Upper lobe of left lung (tissue), 4 donors: ENCODE measurements at regions not wholly inside any gene's neighbourhood (a gene's known extent, or its start where the extent isn't known, plus 50 kb on each side); places are given as distances from the start of the nearest gene placed in this dataset.

Experiments
- POLR2AphosphoS5 ChIP-seq, 2 donors: sonication (generic); formaldehyde crosslinking; IDR thresholded peaks; one replicate each; pipeline ENCODE4 v1.5.1; 2017; ENCODE audit warnings: antibody characterized with exemption in 2 of 2
- TF ChIP-seq, protein P1 (sequence below), 6 experiments: fragments of 450-650 bp in 4 of 6; fragments of 200-600 bp in 2 of 6; sonication (generic) in 2 of 6; IDR thresholded peaks; one replicate each; pipeline ENCODE4 v1.5.1; 2016 to 2019; ENCODE audit warnings: antibody characterized with exemption in 6 of 6

DNA sequence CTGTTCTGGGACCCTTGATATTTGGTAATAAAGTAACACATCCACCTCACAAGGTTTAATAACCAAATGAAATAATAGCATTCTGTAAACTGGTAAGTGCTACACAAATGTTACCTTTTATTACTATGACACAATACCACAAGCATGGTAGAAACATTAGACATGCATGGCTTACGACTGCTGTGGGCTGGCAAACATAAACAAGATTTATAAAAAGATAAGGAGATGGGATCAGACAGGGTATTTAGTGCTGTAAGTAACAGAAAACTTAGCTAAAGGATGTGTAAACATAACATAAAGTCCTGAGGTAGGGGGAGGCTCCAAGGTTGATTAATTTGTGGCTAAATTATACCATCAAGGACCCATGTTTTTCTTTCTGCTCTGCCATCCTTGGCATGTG is 212.6 kb downstream of the BARHL2 start:
- TF ChIP-seq, protein P1, sequence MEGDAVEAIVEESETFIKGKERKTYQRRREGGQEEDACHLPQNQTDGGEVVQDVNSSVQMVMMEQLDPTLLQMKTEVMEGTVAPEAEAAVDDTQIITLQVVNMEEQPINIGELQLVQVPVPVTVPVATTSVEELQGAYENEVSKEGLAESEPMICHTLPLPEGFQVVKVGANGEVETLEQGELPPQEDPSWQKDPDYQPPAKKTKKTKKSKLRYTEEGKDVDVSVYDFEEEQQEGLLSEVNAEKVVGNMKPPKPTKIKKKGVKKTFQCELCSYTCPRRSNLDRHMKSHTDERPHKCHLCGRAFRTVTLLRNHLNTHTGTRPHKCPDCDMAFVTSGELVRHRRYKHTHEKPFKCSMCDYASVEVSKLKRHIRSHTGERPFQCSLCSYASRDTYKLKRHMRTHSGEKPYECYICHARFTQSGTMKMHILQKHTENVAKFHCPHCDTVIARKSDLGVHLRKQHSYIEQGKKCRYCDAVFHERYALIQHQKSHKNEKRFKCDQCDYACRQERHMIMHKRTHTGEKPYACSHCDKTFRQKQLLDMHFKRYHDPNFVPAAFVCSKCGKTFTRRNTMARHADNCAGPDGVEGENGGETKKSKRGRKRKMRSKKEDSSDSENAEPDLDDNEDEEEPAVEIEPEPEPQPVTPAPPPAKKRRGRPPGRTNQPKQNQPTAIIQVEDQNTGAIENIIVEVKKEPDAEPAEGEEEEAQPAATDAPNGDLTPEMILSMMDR (IDR thresholded peaks at IDR 0.05): no peak
- no peak for TF ChIP-seq POLR2AphosphoS5 (IDR thresholded peaks at IDR 0.05)
